Type B pancreatic cell (in vitro differentiated cells): ENCODE measurements at regions not wholly inside any gene's neighbourhood (a gene's known extent, or its start where the extent isn't known, plus 50 kb on each side); places are given as distances from the start of the nearest gene placed in this dataset.

ENCODE experiments used
- DNase-seq: peaks from one replicate; pipeline ENCODE4 v3.0.0; 2021; ENCODE audit warnings: mixed read lengths; ENCODE audit not compliant: unreplicated experiment; ENCODE audit errors: extremely low spot score
- H3K27ac Mint-ChIP-seq: 2 replicates; pipeline ENCODE4 v1.8.0; 2021; ENCODE audit warnings: mild to moderate bottlenecking, mixed read lengths
- H3K27me3 Mint-ChIP-seq: 2 replicates; pipeline ENCODE4 v1.8.0; 2021; ENCODE audit warnings: mixed read lengths
- H3K36me3 Mint-ChIP-seq: 2 replicates; pipeline ENCODE4 v1.8.0; 2021; ENCODE audit warnings: mixed read lengths
- H3K4me1 Mint-ChIP-seq: one replicate; pipeline ENCODE4 v1.8.0; 2021; ENCODE audit warnings: mixed read lengths; ENCODE audit not compliant: unreplicated experiment
- H3K4me3 Mint-ChIP-seq: 2 replicates; pipeline ENCODE4 v1.8.0; 2021; ENCODE audit warnings: mild to moderate bottlenecking, mixed read lengths
- H3K9me3 Mint-ChIP-seq: 2 replicates; pipeline ENCODE4 v1.8.0; 2021; ENCODE audit warnings: mixed read lengths
- TF ChIP-seq, protein P1 (sequence below): fragments of 200-600 bp; sonication (generic); conservative IDR thresholded peaks from 2 replicates; pipeline ENCODE4 v1.5.0; 2021; ENCODE audit warnings: antibody characterized with exemption, mild to moderate bottlenecking

DNA sequence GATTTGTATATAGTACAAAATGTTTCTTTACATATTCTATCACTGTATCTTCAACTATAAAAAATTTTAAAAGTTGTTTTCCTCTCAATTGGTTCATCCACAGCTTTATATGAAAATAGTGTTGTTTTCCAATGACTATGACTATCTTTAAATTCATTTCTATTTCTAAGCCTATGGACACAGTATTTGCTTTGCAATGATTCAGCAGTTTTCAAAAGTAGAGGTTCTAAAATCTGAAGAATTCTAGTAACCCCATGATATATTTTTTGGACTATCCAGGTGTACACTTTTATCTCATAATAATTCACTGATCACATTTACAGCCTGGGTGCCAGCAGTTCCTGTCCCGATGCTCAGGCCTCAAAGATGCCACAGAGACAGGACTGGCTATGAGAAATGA lies 118.4 kb upstream of the PTPRR start:
- no peak for DNase-seq
- Mint-ChIP-seq H3K4me3 (no peak overlapping the region), H3K4me1 (no peaks in the 10 kb centered on the region)

DNA sequence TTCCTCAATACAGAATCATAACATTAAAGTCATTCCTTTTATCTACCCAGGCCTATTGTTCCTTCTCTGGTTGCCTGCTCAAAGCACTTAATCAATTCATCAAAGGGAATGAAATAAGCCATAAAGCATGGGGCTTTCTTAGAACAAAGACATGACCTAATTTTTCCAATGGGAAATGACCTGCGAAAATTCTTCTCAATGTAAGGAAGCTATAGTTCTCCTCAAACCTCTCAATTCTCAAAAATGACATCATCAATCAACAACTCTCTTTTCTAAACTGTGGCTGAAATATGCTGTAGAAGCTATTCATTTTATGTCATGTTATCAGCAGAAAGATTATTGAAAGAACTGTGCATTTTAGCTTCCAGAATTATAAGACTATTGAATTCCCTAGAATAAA lies 116.0 kb upstream of the PTPRR start:
- Mint-ChIP-seq H3K27me3 (no peaks in the 10 kb centered on the region), H3K4me1 (no peaks in the 10 kb centered on the region), H3K36me3 (no peaks in the 10 kb centered on the region), H3K4me3 (no peak overlapping the region), H3K9me3 (no peaks in the 10 kb centered on the region), H3K27ac (no peak overlapping the region)
- DNase-seq = no peak
- TF ChIP-seq, protein P1, sequence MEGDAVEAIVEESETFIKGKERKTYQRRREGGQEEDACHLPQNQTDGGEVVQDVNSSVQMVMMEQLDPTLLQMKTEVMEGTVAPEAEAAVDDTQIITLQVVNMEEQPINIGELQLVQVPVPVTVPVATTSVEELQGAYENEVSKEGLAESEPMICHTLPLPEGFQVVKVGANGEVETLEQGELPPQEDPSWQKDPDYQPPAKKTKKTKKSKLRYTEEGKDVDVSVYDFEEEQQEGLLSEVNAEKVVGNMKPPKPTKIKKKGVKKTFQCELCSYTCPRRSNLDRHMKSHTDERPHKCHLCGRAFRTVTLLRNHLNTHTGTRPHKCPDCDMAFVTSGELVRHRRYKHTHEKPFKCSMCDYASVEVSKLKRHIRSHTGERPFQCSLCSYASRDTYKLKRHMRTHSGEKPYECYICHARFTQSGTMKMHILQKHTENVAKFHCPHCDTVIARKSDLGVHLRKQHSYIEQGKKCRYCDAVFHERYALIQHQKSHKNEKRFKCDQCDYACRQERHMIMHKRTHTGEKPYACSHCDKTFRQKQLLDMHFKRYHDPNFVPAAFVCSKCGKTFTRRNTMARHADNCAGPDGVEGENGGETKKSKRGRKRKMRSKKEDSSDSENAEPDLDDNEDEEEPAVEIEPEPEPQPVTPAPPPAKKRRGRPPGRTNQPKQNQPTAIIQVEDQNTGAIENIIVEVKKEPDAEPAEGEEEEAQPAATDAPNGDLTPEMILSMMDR = no peak

More for the DNA sequence above, 118.4 kb upstream of the PTPRR start:
- Mint-ChIP-seq H3K36me3 (no peaks in the 10 kb centered on the region), H3K27ac (no peak overlapping the region), H3K27me3 (no peaks in the 10 kb centered on the region), H3K9me3 (no peaks in the 10 kb centered on the region)
- TF ChIP-seq, protein P1 = no peak

DNA sequence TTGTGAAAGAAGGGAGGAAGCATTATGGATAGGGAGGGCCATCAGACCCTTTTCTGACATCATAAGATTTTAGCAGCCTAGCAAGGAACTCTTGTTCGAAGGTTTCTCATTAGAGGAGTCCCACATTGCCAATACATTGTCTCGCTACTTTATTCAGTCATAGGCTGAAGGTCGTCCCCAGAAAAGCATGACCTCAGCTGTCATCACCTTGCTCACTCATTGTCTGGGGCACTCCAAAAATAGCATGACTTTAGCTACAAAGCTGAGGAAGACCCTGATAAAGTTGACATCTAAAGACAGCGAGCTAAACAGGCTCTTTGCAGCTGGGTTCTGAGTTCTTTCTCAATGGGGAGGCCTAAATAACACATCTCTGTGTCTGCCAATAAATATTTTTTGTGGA lies 112.4 kb upstream of the PTPRR start:
- Mint-ChIP-seq H3K36me3 (no peaks in the 10 kb centered on the region), H3K27me3 (no peaks in the 10 kb centered on the region), H3K4me1 (no peaks in the 10 kb centered on the region), H3K27ac (no peak overlapping the region), H3K4me3 (no peak overlapping the region), H3K9me3 (no peaks in the 10 kb centered on the region)
- TF ChIP-seq, protein P1 = no peak
- no peak for DNase-seq

DNA sequence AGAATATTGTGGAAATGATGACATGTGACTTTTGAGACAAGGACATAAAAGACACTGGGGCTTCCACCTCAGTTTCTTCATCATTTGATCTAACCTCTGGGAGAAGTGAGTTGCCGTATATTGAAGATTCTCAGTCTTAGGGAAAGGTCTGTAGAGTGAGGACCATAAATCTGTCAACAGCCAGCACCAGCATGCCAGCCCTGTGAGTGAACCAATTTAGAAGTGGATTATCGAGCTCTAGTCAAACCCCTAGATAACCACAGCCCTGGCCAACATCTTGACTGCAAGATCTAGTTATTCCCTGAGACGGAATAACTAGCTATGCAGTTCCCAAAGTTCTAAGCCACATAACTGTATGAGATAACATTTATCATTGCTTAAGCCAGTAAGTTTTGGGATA lies 108.8 kb upstream of the PTPRR start:
- Mint-ChIP-seq H3K27me3 (no peaks in the 10 kb centered on the region), H3K4me1 (no peaks in the 10 kb centered on the region), H3K9me3 (no peaks in the 10 kb centered on the region), H3K4me3 (no peak overlapping the region), H3K36me3 (no peaks in the 10 kb centered on the region), H3K27ac (no peak overlapping the region)
- no peak for DNase-seq
- TF ChIP-seq, protein P1 = no peak

DNA sequence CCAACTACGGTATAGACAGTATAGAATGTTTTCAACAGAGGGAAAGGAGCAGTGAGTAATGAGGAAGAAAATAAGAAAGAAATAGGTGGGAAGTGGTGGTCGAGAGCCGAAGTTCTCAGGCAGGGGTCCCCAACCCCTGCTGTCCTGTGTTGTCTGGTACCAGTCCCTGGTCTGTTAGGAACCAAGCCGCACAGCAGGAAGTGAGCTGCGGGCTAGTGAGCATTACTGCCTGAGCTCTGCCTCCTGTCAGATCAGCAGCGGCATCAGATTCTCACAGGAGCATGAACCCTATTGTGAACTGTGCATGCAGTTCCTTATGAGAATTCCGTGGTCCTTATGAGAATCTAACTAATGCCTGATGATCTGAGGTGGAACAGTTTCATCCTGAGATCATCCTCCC lies 107.3 kb upstream of the PTPRR start:
- H3K27ac Mint-ChIP-seq = no peak overlapping the region
- no peaks in the 10 kb centered on the region for H3K36me3 Mint-ChIP-seq

DNA sequence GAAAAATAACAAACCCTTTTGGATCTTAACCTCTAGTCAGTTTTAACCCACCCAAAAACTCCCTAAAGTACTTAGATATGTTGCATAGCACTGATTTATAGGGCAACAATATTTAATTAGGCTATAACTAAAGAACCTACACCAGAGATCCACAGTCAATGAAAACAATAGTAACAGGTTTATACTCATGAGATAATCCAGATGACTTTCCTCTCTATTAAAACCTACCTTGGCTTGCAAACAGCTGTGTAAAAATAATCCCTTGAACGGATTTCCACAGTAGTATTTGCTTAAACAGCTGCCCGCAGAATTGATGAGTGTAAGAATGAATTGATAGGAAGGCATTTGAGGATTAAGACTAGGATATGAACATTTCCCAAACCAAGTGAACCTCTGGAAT lies 104.3 kb upstream of the PTPRR start:
- Mint-ChIP-seq H3K36me3 (no peaks in the 10 kb centered on the region), H3K27me3 (no peaks in the 10 kb centered on the region), H3K4me1 (no peaks in the 10 kb centered on the region), H3K4me3 (no peak overlapping the region), H3K9me3 (no peaks in the 10 kb centered on the region), H3K27ac (no peak overlapping the region)
- no peak for DNase-seq
- TF ChIP-seq, protein P1 = no peak

More for the DNA sequence above, 107.3 kb upstream of the PTPRR start:
- Mint-ChIP-seq H3K27me3 (no peaks in the 10 kb centered on the region), H3K4me1 (no peaks in the 10 kb centered on the region), H3K9me3 (no peaks in the 10 kb centered on the region), H3K4me3 (no peak overlapping the region)
- DNase-seq = no peak
- TF ChIP-seq, protein P1 = no peak
